Naive thymus-derived CD8-positive, alpha-beta T cell (primary cell): ENCODE measurements at regions not wholly inside any gene's neighbourhood (a gene's known extent, or its start where the extent isn't known, plus 50 kb on each side); places are given as distances from the start of the nearest gene placed in this dataset.
"Not testable (repeated sequence)": the region's sequence is repeated elsewhere in the genome, so short reads cannot be mapped to it uniquely, and the experiment has no call there.

Experiments
- ATAC-seq, 2 donors: fragments of 150-1000 bp; cut with Tn5 transposase in 1 of 2; sonication (Bioruptor Pico), chemical (Tn5 transposase) in 1 of 2; 1 replicate in 1 of 2; 2 replicates in 1 of 2; pipeline ENCODE4 v1.10.0; 2021; ENCODE audit warnings: mild to moderate bottlenecking in 2 of 2, moderate library complexity in 2 of 2
- POLR2A ChIA-PET: fragments of 350-600 bp; sonication (Branson Sonifier 250); formaldehyde crosslinking; loops from one replicate; lab custom pipeline; 2021; ENCODE audit warnings: antibody characterized with exemption; lab: Charles Lee
- DNase-seq, 10 donors: peaks; one replicate each; pipeline versions ENCODE4 v3.0.0 to v3.0.0-alpha.2; 2020 to 2022
- H3K27ac Mint-ChIP-seq, 10 donors: one replicate each; pipeline ENCODE4 v1.8.0; 2020 to 2022; ENCODE audit warnings: mild to moderate bottlenecking in 10 of 10, mixed read lengths in 10 of 10, moderate library complexity in 4 of 10, inconsistent platforms in 1 of 10
- H3K27me3 Mint-ChIP-seq, 5 donors: one replicate each; pipeline ENCODE4 v1.8.0; 2021 to 2022; ENCODE audit warnings: mixed read lengths in 5 of 5
- H3K36me3 Mint-ChIP-seq, 3 donors: one replicate each; pipeline ENCODE4 v1.8.0; 2020 to 2022; ENCODE audit warnings: mixed read lengths in 3 of 3, mild to moderate bottlenecking in 2 of 3, inconsistent platforms in 1 of 3
- H3K4me1 Mint-ChIP-seq, 4 donors: one replicate each; pipeline ENCODE4 v1.8.0; 2021 to 2022; ENCODE audit warnings: mixed read lengths in 4 of 4
- H3K4me3 Mint-ChIP-seq, 10 donors: one replicate each; pipeline ENCODE4 v1.8.0; 2020 to 2022; ENCODE audit warnings: mild to moderate bottlenecking in 10 of 10, mixed read lengths in 10 of 10, moderate library complexity in 6 of 10, inconsistent platforms in 1 of 10
- H3K9me3 Mint-ChIP-seq, 9 donors: one replicate each; pipeline ENCODE4 v1.8.0; 2020 to 2022; ENCODE audit warnings: mixed read lengths in 9 of 9, mild to moderate bottlenecking in 3 of 9, inconsistent platforms in 1 of 9, moderate library complexity in 1 of 9

DNA sequence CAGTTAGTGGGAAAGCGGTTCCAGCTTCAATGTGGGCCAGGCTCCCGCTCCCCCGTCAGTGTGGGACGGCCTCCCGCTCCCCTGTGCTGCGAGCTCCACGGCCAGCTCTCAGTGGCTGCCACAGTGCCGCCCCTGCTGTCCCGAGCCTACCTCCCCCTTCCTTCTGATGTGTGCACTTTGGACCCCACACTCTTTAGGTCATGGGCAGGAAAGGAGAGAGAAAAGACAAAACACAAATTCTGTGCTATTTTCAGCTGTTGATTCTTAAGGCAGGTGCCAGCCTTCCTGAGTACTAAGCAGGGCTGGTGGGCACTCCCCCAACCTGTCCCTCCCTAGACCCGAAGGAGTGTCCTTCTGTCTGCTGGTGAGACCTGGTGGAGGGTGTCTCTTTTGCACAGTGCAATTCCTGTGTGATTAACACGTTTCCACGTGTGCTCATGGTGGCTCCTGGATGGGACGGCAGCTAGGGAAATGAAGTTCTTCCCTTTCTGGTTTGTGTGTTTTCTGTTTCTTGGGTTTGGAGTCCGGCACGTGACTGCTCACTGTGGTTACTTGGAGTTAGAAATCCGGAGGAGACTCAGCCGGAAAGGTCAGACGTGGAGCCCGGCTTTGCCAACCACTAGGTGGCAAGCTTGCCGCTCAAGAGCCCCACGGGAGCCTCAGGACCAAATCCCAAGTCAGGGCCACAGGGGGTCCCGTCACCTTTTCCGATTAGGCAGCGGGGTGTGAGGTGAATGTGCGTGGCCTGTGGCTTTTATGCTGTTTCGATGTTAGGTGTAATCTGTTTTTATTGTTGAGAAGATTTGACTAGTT, 130.3 kb downstream of the LAT start:
- H3K27ac Mint-ChIP-seq, result peak overlapping the region; percentile 73 to 97 (median 86)
- peaks cover 0 to 56% (median 12%) of the 10 kb centered on the region in 3 donors for H3K36me3 Mint-ChIP-seq
- peak overlapping the region in 5 of 10 donors; percentile 22 to 67 (median 45) for H3K4me3 Mint-ChIP-seq
- H3K9me3 Mint-ChIP-seq, H3K27me3 Mint-ChIP-seq: not testable (repeated sequence)
- H3K4me1 Mint-ChIP-seq, result peaks cover 10 to 81% (median 27%) of the 10 kb centered on the region in 4 donors
- peak in 2 of 10 donors; percentile 12 to 30 for DNase-seq
- peak; percentile 38 to 55 for ATAC-seq
- POLR2A ChIA-PET, result interaction anchor here (0.5 kb wide), 1 partner anchor 936 kb away, joined by 3 read pairs; no protein-coding TSS in a partner anchor

DNA sequence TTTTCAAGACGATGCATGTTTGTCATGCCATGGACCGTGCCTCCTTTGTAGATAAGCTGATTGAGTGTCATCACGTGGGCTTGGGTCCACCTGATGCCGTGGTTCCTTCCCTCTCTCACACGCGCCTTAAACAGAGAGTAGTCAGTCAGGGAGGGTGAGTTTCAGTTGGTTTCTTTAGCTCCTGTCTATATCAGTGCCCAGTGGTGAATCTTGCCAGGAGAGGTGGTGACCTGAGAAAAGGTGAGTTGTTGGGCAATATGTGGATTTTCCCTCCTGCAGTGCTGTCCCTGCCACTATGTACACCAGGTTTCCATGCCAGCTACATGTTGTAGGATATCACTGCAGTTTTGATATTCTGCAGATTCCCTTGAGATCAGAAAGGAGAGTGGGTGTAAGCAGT, 129.7 kb downstream of the LAT start:
- no peaks in the 10 kb centered on the region for H3K27me3 Mint-ChIP-seq
- POLR2A ChIA-PET, result interaction anchor here (0.5 kb wide), 1 partner anchor 935 kb away, joined by 3 read pairs; no protein-coding TSS in a partner anchor
- H3K4me1 Mint-ChIP-seq, result peaks cover 10 to 79% (median 27%) of the 10 kb centered on the region in 4 donors
- H3K27ac Mint-ChIP-seq, result peak overlapping the region; percentile 32 to 97 (median 77)
- no peak for DNase-seq
- no peaks in the 10 kb centered on the region for H3K9me3 Mint-ChIP-seq
- no peak overlapping the region for H3K4me3 Mint-ChIP-seq
- ATAC-seq, result no peak
- peaks cover 0 to 57% (median 12%) of the 10 kb centered on the region in 3 donors for H3K36me3 Mint-ChIP-seq

DNA sequence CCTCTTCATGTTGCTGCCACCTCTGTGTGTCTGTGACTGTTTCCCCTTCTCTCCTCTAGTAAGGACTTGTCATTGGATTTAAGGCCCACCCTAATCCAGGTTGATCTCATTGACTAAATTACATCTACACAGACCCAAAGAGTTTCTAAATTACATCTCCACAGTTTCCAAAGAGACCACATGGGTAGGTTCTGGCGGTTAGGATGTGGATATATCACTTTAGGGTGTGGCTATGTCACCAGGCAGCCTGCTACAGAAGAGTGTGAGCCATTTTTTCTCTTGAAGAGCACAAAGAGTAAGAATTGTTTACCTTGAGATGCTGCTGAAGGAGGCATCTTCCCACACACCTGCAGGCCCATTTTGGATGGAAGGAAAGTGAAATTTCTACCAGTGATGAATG, 128.6 kb downstream of the LAT start:
- H3K9me3 Mint-ChIP-seq, POLR2A ChIA-PET, DNase-seq, H3K27me3 Mint-ChIP-seq: not testable (repeated sequence)
- Mint-ChIP-seq H3K36me3 (peaks cover 0 to 55% (median 12%) of the 10 kb centered on the region in 3 donors), H3K27ac (peak overlapping the region; percentile 21 to 91 (median 82)), H3K4me3 (peak overlapping the region in 1 of 10 donors; percentile 56), H3K4me1 (peaks cover 10 to 76% (median 26%) of the 10 kb centered on the region in 4 donors)
- peak in 1 of 2 donors; percentile 21 for ATAC-seq

DNA sequence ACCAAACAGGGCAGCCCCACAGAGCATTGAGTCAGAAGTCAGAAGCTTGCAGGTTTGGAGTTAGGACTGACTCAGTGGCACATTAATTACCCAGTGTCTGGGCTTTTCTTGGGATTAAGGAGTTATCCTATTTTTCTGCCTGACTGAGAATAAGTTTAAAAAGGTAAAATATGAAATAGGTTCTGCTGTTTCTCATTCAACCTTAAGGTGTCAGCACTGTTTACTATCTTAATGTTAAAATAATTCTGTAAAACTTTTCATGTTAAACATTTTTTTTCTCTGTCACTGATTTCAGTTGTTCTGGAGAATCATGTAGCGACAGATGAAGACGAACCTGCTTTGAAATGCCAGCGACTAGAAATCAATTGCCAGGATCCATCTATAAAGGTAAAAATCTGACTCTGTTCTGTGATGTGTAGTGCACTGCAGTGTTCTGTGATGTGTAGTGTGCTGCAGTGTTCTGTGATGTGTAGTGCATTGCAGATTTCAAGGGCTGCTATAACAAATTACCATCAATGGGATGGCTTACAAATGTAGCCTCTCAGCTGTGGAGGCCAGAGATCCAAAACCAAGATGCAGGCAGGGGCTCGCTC, 128.0 kb downstream of the LAT start:
- Mint-ChIP-seq H3K27ac (peak overlapping the region; percentile 21 to 91 (median 82)), H3K9me3 (no peaks in the 10 kb centered on the region), H3K27me3 (no peaks in the 10 kb centered on the region), H3K36me3 (peaks cover 0 to 49% (median 10%) of the 10 kb centered on the region in 3 donors), H3K4me1 (peaks cover 10 to 70% (median 23%) of the 10 kb centered on the region in 4 donors), H3K4me3 (peak overlapping the region in 1 of 10 donors; percentile 61)
- DNase-seq (no peak), ATAC-seq (no peak)
- POLR2A ChIA-PET, result no interaction called here

DNA sequence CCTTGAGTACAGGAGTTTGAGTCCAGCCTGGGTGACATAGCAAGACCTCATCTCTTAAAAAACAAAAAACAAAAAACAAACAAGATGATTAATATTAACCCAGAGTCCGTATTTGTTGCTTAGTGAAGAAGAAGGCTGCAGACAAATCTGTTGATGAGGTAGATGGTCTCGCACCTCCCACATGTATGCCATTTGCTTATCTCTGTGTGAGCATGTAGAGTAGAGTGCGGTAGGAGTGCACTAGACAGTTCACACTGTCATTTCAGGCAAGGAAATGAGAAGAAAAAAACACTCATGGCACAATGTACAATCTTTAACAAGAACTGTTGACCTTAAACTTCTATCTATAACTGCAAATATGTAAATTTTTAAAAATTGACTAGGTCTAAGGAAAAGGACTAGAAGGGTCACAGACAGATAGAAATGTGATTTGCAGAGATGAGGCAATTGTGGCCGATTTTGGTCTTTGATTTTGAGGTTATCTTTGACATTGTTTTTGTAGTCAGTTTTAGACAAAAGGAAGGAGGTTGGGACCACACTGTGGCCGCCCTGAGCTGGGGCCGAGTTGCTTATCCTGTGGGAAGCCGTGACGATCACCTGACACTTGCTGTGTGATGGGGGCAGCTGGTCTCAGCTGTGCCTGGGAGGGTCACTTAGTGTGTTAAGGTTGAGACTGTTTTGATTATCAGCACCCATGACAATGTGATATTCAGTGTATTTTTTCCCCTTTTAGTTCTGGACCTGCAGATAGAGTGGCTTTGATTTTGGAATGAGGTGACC, 127.2 kb downstream of the LAT start:
- ATAC-seq, result peak in 1 of 2 donors; percentile 49
- POLR2A ChIA-PET, H3K9me3 Mint-ChIP-seq, DNase-seq, H3K27me3 Mint-ChIP-seq: not testable (repeated sequence)
- peaks cover 10 to 66% (median 22%) of the 10 kb centered on the region in 4 donors for H3K4me1 Mint-ChIP-seq
- H3K4me3 Mint-ChIP-seq, result peak overlapping the region in 2 of 10 donors; percentile 21 to 61
- H3K36me3 Mint-ChIP-seq, result peaks cover 0 to 43% (median 7%) of the 10 kb centered on the region in 3 donors
- H3K27ac Mint-ChIP-seq, result peak overlapping the region; percentile 54 to 88 (median 78)

DNA sequence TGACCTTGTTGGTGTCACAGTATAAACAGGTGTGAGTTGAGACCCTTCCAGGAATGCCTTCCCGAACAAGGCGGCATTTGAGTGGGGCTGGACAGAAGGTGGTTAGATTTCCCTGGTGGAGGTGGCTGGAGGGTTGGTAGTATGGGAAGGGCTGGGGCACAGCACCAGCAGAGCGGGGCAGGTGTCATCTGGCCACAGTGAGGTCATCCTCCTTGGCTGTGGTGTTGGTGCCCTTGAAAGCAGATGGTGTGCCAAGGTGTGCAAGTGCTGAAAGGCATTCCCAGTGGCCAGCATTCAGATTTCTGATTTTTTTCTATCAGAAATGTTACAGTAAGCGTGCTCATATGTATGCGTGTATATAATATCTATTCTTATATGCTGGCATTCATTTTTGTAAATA, 126.6 kb downstream of the LAT start:
- Mint-ChIP-seq H3K4me3 (no peak overlapping the region), H3K27me3 (no peaks in the 10 kb centered on the region), H3K4me1 (peaks cover 9 to 60% (median 22%) of the 10 kb centered on the region in 4 donors), H3K36me3 (peaks cover 0 to 40% (median 4%) of the 10 kb centered on the region in 3 donors), H3K27ac (peak overlapping the region; percentile 54 to 90 (median 78)), H3K9me3 (no peaks in the 10 kb centered on the region)
- no peak for DNase-seq
- no peak for ATAC-seq
- POLR2A ChIA-PET, result no interaction called here

DNA sequence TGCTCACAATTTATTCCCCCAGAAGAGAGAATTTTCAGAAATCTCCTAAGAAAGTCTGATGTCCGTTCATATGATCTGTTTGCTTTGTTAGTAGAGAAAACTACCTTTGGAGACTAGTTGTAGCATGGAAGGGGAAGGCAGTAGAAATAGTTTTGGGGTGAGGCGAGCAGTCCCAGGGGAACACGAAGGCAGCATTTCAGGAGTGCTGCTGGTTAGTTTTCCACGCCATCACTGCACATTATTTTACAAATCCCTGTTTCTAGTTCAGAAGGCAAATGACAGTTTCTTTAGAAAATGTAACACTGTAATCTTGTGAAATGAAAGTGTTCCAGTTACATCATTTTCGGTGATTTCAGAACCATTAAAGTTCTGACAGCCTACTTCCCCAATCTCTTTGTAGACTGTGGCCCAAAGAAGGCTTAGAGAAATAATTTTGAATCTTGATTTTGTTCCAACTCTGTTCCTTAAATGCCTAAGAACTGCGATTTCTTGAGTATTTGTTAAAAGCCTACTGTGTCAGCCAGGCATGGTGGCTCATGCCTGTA, 123.8 kb downstream of the LAT start:
- Mint-ChIP-seq H3K4me1 (peaks cover 5 to 34% (median 11%) of the 10 kb centered on the region in 4 donors), H3K36me3 (peaks cover 0 to 42% (median 6%) of the 10 kb centered on the region in 3 donors)
- H3K4me3 Mint-ChIP-seq, DNase-seq, H3K9me3 Mint-ChIP-seq, H3K27ac Mint-ChIP-seq, H3K27me3 Mint-ChIP-seq, ATAC-seq, POLR2A ChIA-PET: not testable (repeated sequence)

DNA sequence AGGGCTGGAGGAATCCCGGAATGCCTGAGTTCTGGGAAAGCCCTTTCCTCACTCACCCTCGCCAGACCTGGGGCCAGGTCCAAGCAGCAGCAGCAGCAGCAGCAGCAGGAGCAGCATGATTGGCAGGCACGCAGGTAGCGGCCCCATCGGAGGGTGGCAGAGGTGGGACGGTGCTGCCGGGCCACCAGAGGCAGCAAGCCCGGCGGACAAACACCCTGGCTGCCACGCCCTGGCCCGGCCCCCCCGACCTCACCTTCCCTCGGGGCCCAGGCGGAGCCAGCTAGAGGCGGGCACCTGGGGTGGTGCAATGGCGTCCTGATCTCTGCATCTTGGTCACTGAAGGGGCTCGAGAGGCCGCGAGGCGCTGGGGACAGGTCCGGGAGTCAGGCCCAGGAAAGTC, 122.4 kb downstream of the LAT start:
- ATAC-seq (no peak), DNase-seq (no peak)
- Mint-ChIP-seq H3K27ac (no peak overlapping the region), H3K9me3 (no peaks in the 10 kb centered on the region), H3K36me3 (peaks cover 0 to 44% (median 10%) of the 10 kb centered on the region in 3 donors), H3K4me3 (no peak overlapping the region), H3K4me1 (peaks cover 5 to 20% (median 8%) of the 10 kb centered on the region in 4 donors), H3K27me3 (no peaks in the 10 kb centered on the region)
- POLR2A ChIA-PET, result no interaction called here

DNA sequence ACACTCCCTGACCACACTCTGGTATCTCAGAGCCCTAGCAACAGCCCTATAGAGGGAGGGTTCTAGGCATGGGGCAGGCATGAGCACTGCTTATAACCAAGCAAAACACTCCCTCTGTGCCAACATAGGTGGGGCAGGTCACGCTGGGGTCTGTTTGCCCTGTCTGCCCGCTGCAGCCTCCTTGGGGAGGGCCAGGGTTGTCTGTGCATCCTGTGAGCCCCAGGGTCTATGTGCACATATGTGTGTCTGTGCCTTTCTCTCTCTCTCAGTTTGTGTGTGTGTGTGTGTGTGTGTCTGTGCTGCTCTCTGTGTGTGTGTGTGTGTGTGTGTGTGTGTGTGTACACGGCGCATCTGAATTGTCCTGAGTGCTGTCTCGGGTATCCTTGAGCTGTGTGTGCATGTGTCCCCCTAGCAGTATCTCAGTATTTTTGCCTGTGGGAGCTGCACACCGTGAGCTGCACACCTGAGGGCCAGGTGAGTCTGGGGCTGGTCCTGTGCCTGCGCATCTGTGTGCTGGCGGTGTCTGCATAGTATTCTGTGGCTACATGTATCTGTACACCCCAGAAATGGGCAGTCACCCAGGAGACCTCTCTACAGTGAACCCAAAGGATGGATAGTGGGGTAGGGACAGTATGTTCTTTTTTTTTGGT, 121.5 kb downstream of the LAT start:
- H3K9me3 Mint-ChIP-seq, POLR2A ChIA-PET, ATAC-seq, DNase-seq, H3K27me3 Mint-ChIP-seq, H3K4me3 Mint-ChIP-seq: not testable (repeated sequence)
- H3K36me3 Mint-ChIP-seq, result peaks cover 0 to 52% (median 10%) of the 10 kb centered on the region in 3 donors
- peaks cover 0 to 12% (median 2%) of the 10 kb centered on the region in 4 donors for H3K4me1 Mint-ChIP-seq
- H3K27ac Mint-ChIP-seq, result peak overlapping the region in 3 of 10 donors; percentile 18 to 39 (median 36)

DNA sequence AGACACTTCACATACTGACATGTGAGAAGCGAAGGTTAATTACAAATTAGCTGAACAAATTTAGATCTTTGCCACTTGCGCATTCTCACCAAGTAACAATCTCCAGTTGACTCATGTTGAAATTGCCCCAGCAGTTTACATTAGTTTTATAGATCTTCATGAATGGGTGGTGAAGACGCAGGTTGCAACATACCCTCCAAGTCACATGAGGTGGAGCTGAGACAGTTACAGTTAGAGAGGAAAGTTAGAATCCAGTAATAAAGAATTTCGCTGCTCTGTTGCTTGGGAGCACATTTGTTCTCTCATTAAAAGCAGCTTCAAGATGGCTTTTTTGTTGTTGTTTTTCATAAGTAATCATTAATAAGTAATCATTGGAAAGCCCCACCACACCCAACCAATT, 119.7 kb downstream of the LAT start:
- H3K9me3 Mint-ChIP-seq, POLR2A ChIA-PET, H3K27me3 Mint-ChIP-seq, ATAC-seq, H3K4me1 Mint-ChIP-seq, DNase-seq, H3K27ac Mint-ChIP-seq, H3K4me3 Mint-ChIP-seq: not testable (repeated sequence)
- H3K36me3 Mint-ChIP-seq, result peaks cover 0 to 42% (median 10%) of the 10 kb centered on the region in 3 donors

DNA sequence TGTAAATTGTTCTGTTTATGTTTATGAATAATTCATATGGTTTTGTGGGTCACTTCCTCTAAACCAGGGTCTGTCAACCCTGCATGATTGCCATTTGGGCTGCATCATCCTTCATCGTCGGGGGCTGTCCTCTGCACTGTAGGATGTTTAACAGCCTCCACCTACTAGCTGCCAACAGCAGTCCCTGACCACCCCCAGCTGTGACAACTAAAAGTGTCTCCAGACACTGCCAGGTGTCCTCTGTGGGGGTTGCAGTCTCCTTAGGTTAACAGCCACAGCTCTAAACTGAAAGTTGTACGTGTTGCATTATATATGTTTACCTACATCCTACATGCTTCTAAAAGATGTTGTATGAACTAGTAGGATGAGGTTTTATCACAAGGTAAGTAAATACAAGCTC, 113.1 kb downstream of the LAT start:
- DNase-seq, H3K27me3 Mint-ChIP-seq, ATAC-seq, POLR2A ChIA-PET, H3K9me3 Mint-ChIP-seq, H3K27ac Mint-ChIP-seq, H3K4me3 Mint-ChIP-seq, H3K4me1 Mint-ChIP-seq: not testable (repeated sequence)
- peaks cover 0 to 24% (median 6%) of the 10 kb centered on the region in 3 donors for H3K36me3 Mint-ChIP-seq
